Nephron (organoid): ENCODE measurements at regions not wholly inside any gene's neighbourhood (a gene's known extent, or its start where the extent isn't known, plus 50 kb on each side); places are given as distances from the start of the nearest gene placed in this dataset.

Experiments
- H3K27ac Mint-ChIP-seq, 3 experiments: 2 replicates each; pipeline ENCODE4 v1.8.0; 2020; ENCODE audit warnings: mixed read lengths in 3 of 3, mild to moderate bottlenecking in 2 of 3, moderate library complexity in 1 of 3
- H3K27me3 Mint-ChIP-seq: 2 replicates; pipeline ENCODE4 v1.8.0; 2021; ENCODE audit warnings: low read depth, mild to moderate bottlenecking, moderate library complexity, mixed read lengths
- H3K36me3 Mint-ChIP-seq: 2 replicates; pipeline ENCODE4 v1.8.0; 2020; ENCODE audit warnings: low read depth, mixed read lengths
- H3K4me1 Mint-ChIP-seq: 2 replicates; pipeline ENCODE4 v1.8.0; 2020; ENCODE audit warnings: mixed read lengths
- H3K4me3 Mint-ChIP-seq, 3 experiments: 2 replicates each; pipeline ENCODE4 v1.8.0; 2020; ENCODE audit warnings: mild to moderate bottlenecking in 3 of 3, mixed read lengths in 3 of 3, moderate library complexity in 2 of 3
- H3K9me3 Mint-ChIP-seq: 2 replicates; pipeline ENCODE4 v1.8.0; 2020; ENCODE audit warnings: mixed read lengths
- CTCF ChIP-seq, 3 experiments: fragments of 200-600 bp; sonication (generic); IDR thresholded peaks; one replicate each; pipeline ENCODE4 v1.5.0; 2021; ENCODE audit warnings: antibody characterized with exemption in 3 of 3; ENCODE audit not compliant: unreplicated experiment in 3 of 3

GRCh38 chr10:130561681-130562080 is 425.5 kb downstream of the GLRX3 start:
- Mint-ChIP-seq H3K27me3 (peaks cover 45% of the 10 kb centered on the region), H3K36me3 (no peaks in the 10 kb centered on the region), H3K27ac (no peak overlapping the region), H3K4me1 (peaks cover 8% of the 10 kb centered on the region), H3K9me3 (no peaks in the 10 kb centered on the region), H3K4me3 (no peak overlapping the region)
- TF ChIP-seq CTCF (IDR thresholded peaks at IDR 0.05; ENCODE audit: unreplicated experiment in 3 of 3) = no peak

- Mint-ChIP-seq H3K4me1 (peaks cover 15% of the 10 kb centered on the region), H3K9me3 (no peaks in the 10 kb centered on the region), H3K27ac (peak overlapping the region in 1 of 3 experiments; percentile 47), H3K36me3 (no peaks in the 10 kb centered on the region), H3K4me3 (no peak overlapping the region), H3K27me3 (peaks cover 38% of the 10 kb centered on the region)
- no peak for TF ChIP-seq CTCF (IDR thresholded peaks at IDR 0.05; ENCODE audit: unreplicated experiment in 3 of 3)
These were observed 430.8 kb downstream of the GLRX3 start for GRCh38 chr10:130567011-130567410.

DNA sequence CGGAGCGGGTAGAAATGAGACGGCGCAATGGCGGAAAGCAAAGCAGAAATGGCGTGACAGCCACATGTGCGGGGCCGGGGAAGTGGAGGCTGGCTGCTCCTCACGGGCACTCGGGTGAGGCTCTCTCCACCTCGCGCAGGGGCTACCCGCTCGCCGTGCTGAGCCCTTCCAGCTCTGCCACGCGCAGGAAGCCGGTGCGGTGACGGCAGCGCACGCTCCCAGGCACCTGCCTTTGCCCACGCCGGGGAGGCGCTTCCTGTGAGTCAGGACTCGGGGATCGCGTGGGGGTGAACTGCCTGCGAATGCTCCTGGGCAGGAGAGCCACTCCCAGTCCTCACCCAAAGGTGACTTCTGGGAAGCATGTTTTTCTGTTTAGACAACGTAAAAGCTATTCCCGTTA is 431.2 kb downstream of the GLRX3 start:
- H3K27ac Mint-ChIP-seq = no peak overlapping the region
- H3K27me3 Mint-ChIP-seq = peaks cover 34% of the 10 kb centered on the region
- H3K4me3 Mint-ChIP-seq = no peak overlapping the region
- TF ChIP-seq CTCF (IDR thresholded peaks at IDR 0.05; ENCODE audit: unreplicated experiment in 3 of 3) = no peak
- peaks cover 15% of the 10 kb centered on the region for H3K4me1 Mint-ChIP-seq
- H3K9me3 Mint-ChIP-seq = no peaks in the 10 kb centered on the region
- no peaks in the 10 kb centered on the region for H3K36me3 Mint-ChIP-seq

GRCh38 chr10:130568246-130568645 is 432.1 kb downstream of the GLRX3 start:
- Mint-ChIP-seq H3K4me3 (no peak overlapping the region), H3K9me3 (no peaks in the 10 kb centered on the region), H3K36me3 (no peaks in the 10 kb centered on the region), H3K4me1 (peaks cover 15% of the 10 kb centered on the region), H3K27me3 (peaks cover 37% of the 10 kb centered on the region), H3K27ac (no peak overlapping the region)
- TF ChIP-seq CTCF (IDR thresholded peaks at IDR 0.05; ENCODE audit: unreplicated experiment in 3 of 3) = no peak

GRCh38 chr10:130570074-130570473 is 433.9 kb downstream of the GLRX3 start:
- H3K27ac Mint-ChIP-seq = peak overlapping the region in 1 of 3 experiments; percentile 48
- H3K36me3 Mint-ChIP-seq = no peaks in the 10 kb centered on the region
- H3K9me3 Mint-ChIP-seq = no peaks in the 10 kb centered on the region
- H3K4me1 Mint-ChIP-seq = peaks cover 15% of the 10 kb centered on the region
- TF ChIP-seq CTCF (IDR thresholded peaks at IDR 0.05; ENCODE audit: unreplicated experiment in 3 of 3) = no peak
- peaks cover 42% of the 10 kb centered on the region for H3K27me3 Mint-ChIP-seq
- H3K4me3 Mint-ChIP-seq = no peak overlapping the region

DNA sequence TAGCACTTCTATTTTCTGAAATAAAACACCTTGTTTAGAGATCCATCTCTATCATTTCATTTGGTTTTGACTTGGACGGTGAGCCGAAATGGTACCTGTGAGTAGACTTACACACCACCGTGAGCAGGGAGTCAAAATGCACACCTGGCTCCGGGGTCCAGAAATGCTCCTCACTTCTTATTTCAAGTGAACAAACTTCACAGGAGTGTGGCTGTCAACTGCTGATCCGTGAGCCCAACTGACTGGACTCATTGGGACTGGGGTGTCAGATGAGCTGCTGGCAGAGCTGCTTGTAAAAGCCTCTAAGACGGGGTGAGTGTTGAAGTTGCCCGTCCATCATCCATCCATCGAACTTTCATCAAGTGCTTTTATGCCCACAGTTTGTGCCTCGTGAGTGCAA is 435.5 kb downstream of the GLRX3 start:
- Mint-ChIP-seq H3K27me3 (peaks cover 34% of the 10 kb centered on the region), H3K36me3 (no peaks in the 10 kb centered on the region), H3K4me3 (no peak overlapping the region), H3K27ac (no peak overlapping the region), H3K9me3 (no peaks in the 10 kb centered on the region), H3K4me1 (peaks cover 6% of the 10 kb centered on the region)
- TF ChIP-seq CTCF (IDR thresholded peaks at IDR 0.05; ENCODE audit: unreplicated experiment in 3 of 3) = no peak
